HCT116 (cell line): ENCODE measurements at regions not wholly inside any gene's neighbourhood (a gene's known extent, or its start where the extent isn't known, plus 50 kb on each side); places are given as distances from the start of the nearest gene placed in this dataset.

Experiments used
- ATAC-seq: fragments of 200-7000 bp; cut with Tn5 transposase; 2 replicates; pipeline ENCODE4 v1.9.1; 2020; ENCODE audit warnings: mild to moderate bottlenecking, moderate library complexity
- BruUV-seq: library from RNA; stranded (reverse); fragments of 400-500 nt; replicated peaks from 2 replicates; lab custom pipeline; 2021; lab: Mats Ljungman, UMichigan
- CTCF ChIA-PET: fragments of 300-600 bp; sonication (Branson Sonifier 250); formaldehyde crosslinking; loops from one replicate; lab custom pipeline; 2021; ENCODE audit warnings: antibody characterized with exemption; lab: Charles Lee
- POLR2A ChIA-PET: fragments of 300-600, 350-600 bp; sonication (Branson Sonifier 250); formaldehyde crosslinking; loops from one replicate; lab custom pipeline; 2021; ENCODE audit warnings: antibody characterized with exemption; lab: Charles Lee
- RAD21 ChIA-PET, 2 experiments: fragments of 300-600 bp; sonication (Branson Sonifier 250); formaldehyde crosslinking; loops; one replicate each; lab custom pipeline; 2023; ENCODE audit warnings: low total read pairs in 2 of 2; ENCODE audit not compliant: uncharacterized antibody in 2 of 2, unreplicated experiment in 2 of 2, low non-redundant PET in 1 of 2; lab: Charles Lee
- DNase-seq: peaks from one replicate; pipeline ENCODE4 v3.0.0-alpha.2; 2010; ENCODE audit warnings: low read depth, low spot score
- H2AFZ ChIP-seq: fragments of 200-600 bp; shearing (Covaris generic), sonication (generic); 2 replicates; pipeline ENCODE4 v1.6.1; 2017; ENCODE audit warnings: low read depth, mixed run types, mixed read lengths, antibody characterized with exemption, low read length; ENCODE audit not compliant: poor library complexity, severe bottlenecking
- H3K27ac ChIP-seq: 2 replicates; pipeline ENCODE4 v1.5.1; 2012; ENCODE audit warnings: low read depth, low read length
- H3K27me3 ChIP-seq: fragments of 200-600 bp; sonication (generic); 2 replicates; pipeline ENCODE4 v1.6.1; 2016; ENCODE audit warnings: mixed run types, low read length, mixed read lengths; ENCODE audit not compliant: insufficient read depth
- H3K36me3 ChIP-seq, 2 experiments: fragments of 200-500 bp in 1 of 2; fragments of 200-600 bp in 1 of 2; sonication (Bioruptor generic) in 1 of 2; sonication (generic) in 1 of 2; 2 replicates each; pipeline versions ENCODE4 v1.5.1 to v1.6.1; 2014 to 2016; ENCODE audit warnings: low read length in 2 of 2, inconsistent platforms in 1 of 2, mixed read lengths in 1 of 2, mixed run types in 1 of 2; ENCODE audit not compliant: insufficient read depth in 2 of 2, control insufficient read depth in 1 of 2
- H3K4me1 ChIP-seq, 2 experiments: fragments of 200-600 bp in 1 of 2; sonication (generic) in 1 of 2; 2 replicates each; pipeline versions ENCODE4 v1.5.1 to v1.6.1; 2012 to 2017; ENCODE audit warnings: low read length in 2 of 2, inconsistent platforms in 1 of 2, mild to moderate bottlenecking in 1 of 2, mixed read lengths in 1 of 2, mixed run types in 1 of 2, moderate library complexity in 1 of 2; ENCODE audit not compliant: insufficient read depth in 2 of 2, control insufficient read depth in 1 of 2
- H3K4me2 ChIP-seq: fragments of 200-600 bp; sonication (generic); 2 replicates; pipeline ENCODE4 v1.6.1; 2017; ENCODE audit warnings: mixed run types, low read length, mixed read lengths
- H3K4me3 ChIP-seq, 2 experiments: fragments of 200-600 bp in 1 of 2; sonication (generic) in 1 of 2; replicated peaks in 1 of 2; 2 replicates each; pipeline ENCODE4 v1.5.1; 2011 to 2016; ENCODE audit warnings: low read length in 2 of 2, control low read depth in 1 of 2, low read depth in 1 of 2, mild to moderate bottlenecking in 1 of 2, mixed read lengths in 1 of 2, mixed run types in 1 of 2
- H3K79me2 ChIP-seq: fragments of 200-600 bp; sonication (generic); 2 replicates; pipeline ENCODE4 v1.6.1; 2017; ENCODE audit warnings: mild to moderate bottlenecking, mixed run types, low read length, moderate library complexity, mixed read lengths; ENCODE audit not compliant: insufficient read depth
- H3K9ac ChIP-seq: fragments of 200-600 bp; sonication (generic); 2 replicates; pipeline ENCODE4 v1.6.1; 2016; ENCODE audit warnings: low read length, mixed read lengths
- H3K9me2 ChIP-seq: fragments of 200-600 bp; sonication (generic), shearing (Covaris generic); 2 replicates; pipeline ENCODE4 v1.6.1; 2017; ENCODE audit warnings: mixed run types, mild to moderate bottlenecking, moderate library complexity; ENCODE audit not compliant: insufficient read depth
- H3K9me3 ChIP-seq, 2 experiments: fragments of 200-500 bp in 1 of 2; fragments of 200-600 bp in 1 of 2; sonication (Bioruptor generic) in 1 of 2; sonication (generic) in 1 of 2; 2 replicates each; pipeline ENCODE4 v1.6.1; 2014 to 2017; ENCODE audit warnings: low read length in 2 of 2, mixed read lengths in 2 of 2, inconsistent platforms in 1 of 2, low read depth in 1 of 2, mild to moderate bottlenecking in 1 of 2, mixed run types in 1 of 2, moderate library complexity in 1 of 2; ENCODE audit not compliant: control insufficient read depth in 1 of 2, insufficient read depth in 1 of 2
- H4K20me1 ChIP-seq: fragments of 200-600 bp; sonication (generic), shearing (Covaris generic); 2 replicates; pipeline ENCODE4 v1.6.1; 2017; ENCODE audit warnings: mixed run types, mild to moderate bottlenecking, moderate library complexity; ENCODE audit not compliant: insufficient read depth
- CEBPB ChIP-seq: IDR thresholded peaks from 2 replicates; pipeline ENCODE4 v1.6.1; 2012; ENCODE audit warnings: low read depth
- EGR1 ChIP-seq: IDR thresholded peaks from 2 replicates; pipeline ENCODE4 v1.6.1; 2012; ENCODE audit warnings: low read depth
- ELF1 ChIP-seq: IDR thresholded peaks from 2 replicates; pipeline ENCODE4 v1.6.1; 2012; ENCODE audit warnings: low read depth, borderline replicate concordance
- EZH2 ChIP-seq: fragments of 200-600 bp; sonication (generic); IDR thresholded peaks from 2 replicates; pipeline ENCODE4 v1.6.1; 2017; ENCODE audit warnings: antibody characterized with exemption, mixed run types
- FOSL1 ChIP-seq: IDR thresholded peaks from 2 replicates; pipeline ENCODE4 v1.6.1; 2012; ENCODE audit warnings: low read depth
- JUND ChIP-seq: IDR thresholded peaks from 2 replicates; pipeline ENCODE4 v1.6.1; 2012
- POLR2A ChIP-seq: IDR thresholded peaks from 2 replicates; pipeline ENCODE4 v1.7.0; 2011; ENCODE audit warnings: borderline replicate concordance; ENCODE audit not compliant: insufficient read depth, insufficient read length; ENCODE audit errors: extremely low read depth
- SP1 ChIP-seq: IDR thresholded peaks from 2 replicates; pipeline ENCODE4 v1.6.1; 2012; ENCODE audit warnings: low read depth
- YY1 ChIP-seq: IDR thresholded peaks from 2 replicates; pipeline ENCODE4 v1.6.1; 2011; ENCODE audit warnings: low read length, low read depth, moderate library complexity, mild to moderate bottlenecking; ENCODE audit not compliant: insufficient replicate concordance; ENCODE audit errors: extremely low read depth
- ZNF274 ChIP-seq: fragments of 200-500 bp; sonication (Bioruptor generic); IDR thresholded peaks from 2 replicates; pipeline ENCODE4 v1.6.1; 2014; ENCODE audit warnings: mild to moderate bottlenecking, low read depth, low read length, inconsistent platforms
- intact Hi-C: fragments of 100-400 bp; cut with micrococcal nuclease; formaldehyde crosslinking; loops from 2 replicates; pipeline ENCODE4 v1.10.0; 2022
- TF ChIP-seq, protein P1 (sequence below), 3 experiments: fragments of 200-600 bp in 1 of 3; sonication (generic) in 1 of 3; IDR thresholded peaks in 2 of 3; conservative IDR thresholded peaks in 1 of 3; 2 replicates each; pipeline ENCODE4 v1.5.1; 2012 to 2017; ENCODE audit warnings: low read depth in 2 of 3, low read length in 2 of 3, antibody characterized with exemption in 1 of 3, borderline replicate concordance in 1 of 3, control low read depth in 1 of 3, mild to moderate bottlenecking in 1 of 3, mixed read lengths in 1 of 3, mixed run types in 1 of 3, moderate library complexity in 1 of 3; ENCODE audit not compliant: insufficient read depth in 1 of 3
- TF ChIP-seq, protein P2 (sequence below): IDR thresholded peaks from 2 replicates; pipeline ENCODE4 v1.6.1; 2012

DNA sequence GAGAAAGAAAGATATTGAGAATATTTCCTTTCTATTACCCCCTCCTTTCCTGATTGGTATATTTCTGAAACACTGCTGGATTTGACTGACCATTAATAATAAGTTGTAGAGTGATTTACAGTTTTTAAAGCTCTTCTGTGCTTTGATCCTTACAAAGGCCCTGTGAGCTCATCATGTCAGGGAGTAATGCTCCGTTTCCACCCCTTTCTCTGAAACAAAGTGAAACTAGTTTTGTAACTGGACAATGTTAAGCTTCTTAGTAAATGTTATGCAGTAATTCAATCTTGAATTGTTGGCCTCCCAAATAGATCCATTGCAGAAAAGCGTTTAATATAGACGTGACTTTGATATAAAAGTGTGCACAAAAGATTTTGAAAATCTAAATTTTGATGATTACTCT is 190.1 kb upstream of the GNPDA2 start:
- Histone ChIP-seq H3K36me3 (no peaks in the 10 kb centered on the region), H2AFZ (no peak overlapping the region), H3K4me3 (no peak overlapping the region), H3K4me1 (no peaks in the 10 kb centered on the region), H3K4me2 (no peak overlapping the region), H3K79me2 (no peaks in the 10 kb centered on the region), H4K20me1 (no peaks in the 10 kb centered on the region), H3K27ac (no peak overlapping the region), H3K27me3 (no peaks in the 10 kb centered on the region), H3K9me3 (peaks cover 0 to 4% of the 10 kb centered on the region in 2 experiments; a peak in 2 of 4 replicates), H3K9me2 (no peaks in the 10 kb centered on the region), H3K9ac (no peak overlapping the region)
- POLR2A ChIA-PET, result no interaction called here
- TF ChIP-seq YY1 (no peak), CEBPB (no peak), SP1 (no peak), EGR1 (no peak), POLR2A (no peak), FOSL1 (no peak), EZH2 (no peak), JUND (no peak), ZNF274 (no peak), ELF1 (no peak)
- TF ChIP-seq, protein P1, sequence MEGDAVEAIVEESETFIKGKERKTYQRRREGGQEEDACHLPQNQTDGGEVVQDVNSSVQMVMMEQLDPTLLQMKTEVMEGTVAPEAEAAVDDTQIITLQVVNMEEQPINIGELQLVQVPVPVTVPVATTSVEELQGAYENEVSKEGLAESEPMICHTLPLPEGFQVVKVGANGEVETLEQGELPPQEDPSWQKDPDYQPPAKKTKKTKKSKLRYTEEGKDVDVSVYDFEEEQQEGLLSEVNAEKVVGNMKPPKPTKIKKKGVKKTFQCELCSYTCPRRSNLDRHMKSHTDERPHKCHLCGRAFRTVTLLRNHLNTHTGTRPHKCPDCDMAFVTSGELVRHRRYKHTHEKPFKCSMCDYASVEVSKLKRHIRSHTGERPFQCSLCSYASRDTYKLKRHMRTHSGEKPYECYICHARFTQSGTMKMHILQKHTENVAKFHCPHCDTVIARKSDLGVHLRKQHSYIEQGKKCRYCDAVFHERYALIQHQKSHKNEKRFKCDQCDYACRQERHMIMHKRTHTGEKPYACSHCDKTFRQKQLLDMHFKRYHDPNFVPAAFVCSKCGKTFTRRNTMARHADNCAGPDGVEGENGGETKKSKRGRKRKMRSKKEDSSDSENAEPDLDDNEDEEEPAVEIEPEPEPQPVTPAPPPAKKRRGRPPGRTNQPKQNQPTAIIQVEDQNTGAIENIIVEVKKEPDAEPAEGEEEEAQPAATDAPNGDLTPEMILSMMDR (IDR thresholded peaks at IDR 0.05 in 2 of 3, conservative IDR thresholded peaks at IDR 0.05 in 1 of 3; ENCODE audit: borderline replicate concordance in 1 of 3, insufficient read depth in 1 of 3, low read depth in 2 of 3, low read length in 2 of 3), result no peak
- TF ChIP-seq, protein P2, sequence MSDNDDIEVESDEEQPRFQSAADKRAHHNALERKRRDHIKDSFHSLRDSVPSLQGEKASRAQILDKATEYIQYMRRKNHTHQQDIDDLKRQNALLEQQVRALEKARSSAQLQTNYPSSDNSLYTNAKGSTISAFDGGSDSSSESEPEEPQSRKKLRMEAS, result no peak
- CTCF ChIA-PET, result no interaction called here
- no TSS peak for BruUV-seq
- no peak for DNase-seq
- intact Hi-C loops, result no loop called here
- RAD21 ChIA-PET, result no interaction called here
- no peak for ATAC-seq
